IMR-90 (cell line): ENCODE measurements at regions not wholly inside any gene's neighbourhood (a gene's known extent, or its start where the extent isn't known, plus 50 kb on each side); places are given as distances from the start of the nearest gene placed in this dataset.

Source experiments
- ATAC-seq: fragments of 200-7000 bp; cut with Tn5 transposase; 2 replicates; pipeline ENCODE4 v1.9.1; 2020; ENCODE audit warnings: low read depth, mild to moderate bottlenecking, moderate library complexity
- BruUV-seq: library from RNA; stranded (reverse); fragments of 400-500 nt; replicated peaks from 2 replicates; lab custom pipeline; 2021; lab: Mats Ljungman, UMichigan
- CTCF ChIA-PET: fragments of 300-600 bp; formaldehyde crosslinking; extraction: SDS; loops from one replicate; lab custom pipeline; 2021; ENCODE audit warnings: antibody characterized with exemption; lab: Yijun Ruan, JAX
- POLR2A ChIA-PET: fragments of 300-600 bp; sonication (Branson Sonifier 250); formaldehyde crosslinking; loops from one replicate; lab custom pipeline; 2022; ENCODE audit warnings: antibody characterized with exemption; ENCODE audit not compliant: unreplicated experiment; lab: Charles Lee
- DNase-seq: peaks from one replicate; pipeline ENCODE4 v3.0.0; 2013
- H2AFZ ChIP-seq: replicated peaks from 2 replicates; pipeline ENCODE3; 2013; ENCODE audit warnings: low read length, mild to moderate bottlenecking; ENCODE audit not compliant: poor library complexity
- H2AK5ac ChIP-seq: 2 replicates; pipeline ENCODE4 v1.6.1; 2013; ENCODE audit warnings: low read depth, low read length, inconsistent platforms
- H2AK9ac ChIP-seq: replicated peaks from 2 replicates; pipeline ENCODE3; 2013; ENCODE audit warnings: mild to moderate bottlenecking, low read depth, low read length, moderate library complexity; ENCODE audit not compliant: poor library complexity
- H2BK120ac ChIP-seq: 2 replicates; pipeline ENCODE4 v1.6.1; 2013; ENCODE audit warnings: low read depth, low read length, inconsistent platforms
- H2BK15ac ChIP-seq: 3 replicates; pipeline ENCODE4 v1.6.1; 2013; ENCODE audit warnings: low read depth, low read length, inconsistent platforms
- H2BK20ac ChIP-seq: 2 replicates; pipeline ENCODE4 v1.6.1; 2013; ENCODE audit warnings: low read depth, mild to moderate bottlenecking, inconsistent platforms, low read length, moderate library complexity
- H2BK5ac ChIP-seq: 2 replicates; pipeline ENCODE4 v1.6.1; 2013; ENCODE audit warnings: mild to moderate bottlenecking, low read depth, low read length, inconsistent platforms; ENCODE audit not compliant: poor library complexity, severe bottlenecking
- H3K14ac ChIP-seq: replicated peaks from 2 replicates; pipeline ENCODE4 v1.6.1; 2013; ENCODE audit warnings: low read depth, low read length, inconsistent platforms
- H3K18ac ChIP-seq: 2 replicates; pipeline ENCODE4 v1.6.1; 2013; ENCODE audit warnings: low read depth, low read length, control low read depth
- H3K23ac ChIP-seq: 2 replicates; pipeline ENCODE4 v1.6.1; 2013; ENCODE audit warnings: low read depth, low read length, inconsistent platforms
- H3K27ac ChIP-seq: 2 replicates; pipeline ENCODE4 v1.5.1; 2013; ENCODE audit warnings: mild to moderate bottlenecking, control low read depth, low read length; ENCODE audit not compliant: insufficient read depth
- H3K27me3 ChIP-seq: 2 replicates; pipeline ENCODE4 v1.6.1; 2013; ENCODE audit warnings: low read length; ENCODE audit not compliant: control insufficient read depth, insufficient read depth
- H3K36me3 ChIP-seq: 2 replicates; pipeline ENCODE4 v1.6.1; 2013; ENCODE audit warnings: low read length, mixed read lengths; ENCODE audit not compliant: control insufficient read depth, insufficient read depth
- H3K4ac ChIP-seq: 2 replicates; pipeline ENCODE4 v1.6.1; 2013; ENCODE audit warnings: low read depth, low read length, inconsistent platforms
- H3K4me1 ChIP-seq: 2 replicates; pipeline ENCODE4 v1.6.1; 2013; ENCODE audit warnings: low read length, mixed read lengths; ENCODE audit not compliant: control insufficient read depth, insufficient read depth
- H3K4me2 ChIP-seq: 2 replicates; pipeline ENCODE4 v1.6.1; 2013; ENCODE audit warnings: low read depth, mild to moderate bottlenecking, control low read depth, low read length, moderate library complexity
- H3K4me3 ChIP-seq: 2 replicates; pipeline ENCODE4 v1.5.1; 2013; ENCODE audit warnings: low read depth, mild to moderate bottlenecking, control low read depth, low read length, moderate library complexity; ENCODE audit not compliant: insufficient read depth
- H3K56ac ChIP-seq: 2 replicates; pipeline ENCODE4 v1.6.1; 2013; ENCODE audit warnings: low read length, inconsistent platforms; ENCODE audit not compliant: insufficient read depth; ENCODE audit errors: extremely low read depth
- H3K79me1 ChIP-seq, 2 experiments: 2 replicates each; pipeline ENCODE4 v1.6.1; 2013; ENCODE audit warnings: low read length in 2 of 2, inconsistent platforms in 1 of 2, low read depth in 1 of 2
- H3K9ac ChIP-seq: 2 replicates; pipeline ENCODE4 v1.6.1; 2013; ENCODE audit warnings: low read depth, low read length, control low read depth
- H3K9me1 ChIP-seq: 2 replicates; pipeline ENCODE4 v1.6.1; 2013; ENCODE audit warnings: low read length, inconsistent platforms; ENCODE audit not compliant: insufficient read depth
- H3K9me3 ChIP-seq: 2 replicates; pipeline ENCODE4 v1.6.1; 2013; ENCODE audit warnings: low read length; ENCODE audit not compliant: control insufficient read depth, insufficient read depth
- H4K20me1 ChIP-seq: 2 replicates; pipeline ENCODE4 v1.6.1; 2013; ENCODE audit warnings: low read length, inconsistent platforms; ENCODE audit not compliant: insufficient read depth
- H4K5ac ChIP-seq: 2 replicates; pipeline ENCODE4 v1.6.1; 2013; ENCODE audit warnings: mild to moderate bottlenecking, low read depth, low read length, control low read depth
- H4K8ac ChIP-seq, 2 experiments: 2 replicates each; pipeline ENCODE4 v1.6.1; 2013; ENCODE audit warnings: low read depth in 2 of 2, low read length in 2 of 2, control low read depth in 1 of 2, inconsistent platforms in 1 of 2
- H4K91ac ChIP-seq: 2 replicates; pipeline ENCODE4 v1.6.1; 2013; ENCODE audit warnings: low read depth, low read length, inconsistent platforms; ENCODE audit not compliant: insufficient read depth
- BHLHE40 ChIP-seq: fragments of 150-350 bp; IDR thresholded peaks from 2 replicates; pipeline ENCODE4 v1.6.1; 2016; ENCODE audit warnings: mild to moderate bottlenecking, low read depth, low read length
- CEBPB ChIP-seq: IDR thresholded peaks from 2 replicates; pipeline ENCODE4 v1.6.1; 2012; ENCODE audit warnings: low read depth, low read length, improper control_type of control experiment
- WGBS, 2 experiments: methylation state at CpG; one replicate each; pipeline versions ENCODE4 v1.1.5 to v1.1.7; 2013; ENCODE audit warnings: missing lambda C conversion rate in 2 of 2; ENCODE audit not compliant: insufficient read length in 1 of 2; ENCODE audit errors: extremely low coverage in 2 of 2; 5-methylcytosine and 5-hydroxymethylcytosine counted together
- dilution Hi-C: fragments of 300-500 bp; cut with HindIII; formaldehyde crosslinking; loops from one replicate; pipeline ENCODE4 v1.14.3; 2018; ENCODE audit warnings: low sequenced_read_pairs; ENCODE audit not compliant: unreplicated experiment
- in situ Hi-C: fragments of 300-500 bp; cut with MboI; formaldehyde crosslinking; loops from 3 replicates; pipeline ENCODE4 v1.14.3; 2019; ENCODE audit warnings: low sequenced_read_pairs, inconsistent platforms, mixed read lengths
- intact Hi-C: fragments of 100-400 bp; cut with micrococcal nuclease; formaldehyde crosslinking; loops from 2 replicates; pipeline ENCODE4 v1.10.0; 2022

- Histone ChIP-seq H2AFZ (no peak overlapping the region), H2BK5ac (no peak overlapping the region), H3K79me1 (no peaks in the 10 kb centered on the region), H3K23ac (no peak overlapping the region), H3K4me2 (no peak overlapping the region), H2BK20ac (no peak overlapping the region), H3K4ac (no peak overlapping the region), H3K56ac (no peak overlapping the region), H3K18ac (no peak overlapping the region), H3K4me1 (no peaks in the 10 kb centered on the region), H3K9me3 (peaks cover 2% of the 10 kb centered on the region; the same call in 1 of the 2 replicates), H3K27ac (no peak overlapping the region), H2AK9ac (no peak overlapping the region), H3K36me3 (no peaks in the 10 kb centered on the region), H3K14ac (no peak overlapping the region), H2BK15ac (no peak overlapping the region), H4K5ac (no peak overlapping the region), H3K27me3 (no peaks in the 10 kb centered on the region), H4K20me1 (no peaks in the 10 kb centered on the region), H2BK120ac (no peak overlapping the region), H3K4me3 (no peak overlapping the region), H2AK5ac (no peak overlapping the region), H3K9ac (no peak overlapping the region), H4K8ac (no peak overlapping the region), H4K91ac (no peak overlapping the region), H3K9me1 (no peaks in the 10 kb centered on the region)
- ChIA-PET POLR2A (interaction anchor here (0.6 kb wide), 1 partner anchor 1789 kb away, joined by 3 read pairs; no protein-coding TSS in a partner anchor), CTCF (no interaction called here)
- no CpG with 5 or more reads among the region's 10 CpGs for WGBS, 2 experiments
- no peak for ATAC-seq
- in situ Hi-C loops = no loop called here
- no TSS peak for BruUV-seq
- DNase-seq = no peak
- intact Hi-C loops = no loop called here
- TF ChIP-seq BHLHE40 (no peak), CEBPB (no peak)
- dilution Hi-C loops = no loop called here
Measured at GRCh38 chr18:28523758-28524475, 347.0 kb upstream of the CDH2 start.
